ENCODE measurements at regions not wholly inside any gene's neighbourhood (a gene's known extent, or its start where the extent isn't known, plus 50 kb on each side); places are given as distances from the start of the nearest gene placed in this dataset.

DNA sequence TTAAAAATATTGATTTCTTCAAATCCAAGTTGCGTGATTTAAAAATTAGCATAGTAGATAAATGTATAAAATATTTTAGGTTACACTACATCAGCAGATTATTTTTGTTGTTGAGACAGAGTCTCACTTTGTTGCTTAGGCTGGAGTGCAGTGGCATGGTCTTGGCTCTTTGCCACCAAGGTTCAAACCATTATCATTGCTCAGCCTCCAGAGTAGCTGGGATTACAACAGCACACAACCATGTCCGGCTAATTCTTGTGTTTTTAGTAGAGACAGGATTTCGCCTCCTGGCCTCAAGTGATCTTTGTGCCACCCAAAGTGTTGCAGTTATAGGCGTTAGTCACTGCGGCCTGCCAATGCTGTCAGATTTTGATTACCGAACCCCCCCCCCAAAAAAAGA, 1390.5 kb upstream of the TENM3 start:
- no peak overlapping the region for H3K27ac Mint-ChIP-seq
- TF ChIP-seq, protein P1, sequence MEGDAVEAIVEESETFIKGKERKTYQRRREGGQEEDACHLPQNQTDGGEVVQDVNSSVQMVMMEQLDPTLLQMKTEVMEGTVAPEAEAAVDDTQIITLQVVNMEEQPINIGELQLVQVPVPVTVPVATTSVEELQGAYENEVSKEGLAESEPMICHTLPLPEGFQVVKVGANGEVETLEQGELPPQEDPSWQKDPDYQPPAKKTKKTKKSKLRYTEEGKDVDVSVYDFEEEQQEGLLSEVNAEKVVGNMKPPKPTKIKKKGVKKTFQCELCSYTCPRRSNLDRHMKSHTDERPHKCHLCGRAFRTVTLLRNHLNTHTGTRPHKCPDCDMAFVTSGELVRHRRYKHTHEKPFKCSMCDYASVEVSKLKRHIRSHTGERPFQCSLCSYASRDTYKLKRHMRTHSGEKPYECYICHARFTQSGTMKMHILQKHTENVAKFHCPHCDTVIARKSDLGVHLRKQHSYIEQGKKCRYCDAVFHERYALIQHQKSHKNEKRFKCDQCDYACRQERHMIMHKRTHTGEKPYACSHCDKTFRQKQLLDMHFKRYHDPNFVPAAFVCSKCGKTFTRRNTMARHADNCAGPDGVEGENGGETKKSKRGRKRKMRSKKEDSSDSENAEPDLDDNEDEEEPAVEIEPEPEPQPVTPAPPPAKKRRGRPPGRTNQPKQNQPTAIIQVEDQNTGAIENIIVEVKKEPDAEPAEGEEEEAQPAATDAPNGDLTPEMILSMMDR (IDR thresholded peaks at IDR 0.05; ENCODE audit: unreplicated experiment in 3 of 3) = no peak
- H3K4me1 Mint-ChIP-seq = no peaks in the 10 kb centered on the region
- peaks cover 5% of the 10 kb centered on the region for H3K9me3 Mint-ChIP-seq
- no peaks in the 10 kb centered on the region for H3K27me3 Mint-ChIP-seq (ENCODE audit: low read depth)
- H3K36me3 Mint-ChIP-seq (ENCODE audit: low read depth) = no peaks in the 10 kb centered on the region
- no peak overlapping the region for H3K4me3 Mint-ChIP-seq

DNA sequence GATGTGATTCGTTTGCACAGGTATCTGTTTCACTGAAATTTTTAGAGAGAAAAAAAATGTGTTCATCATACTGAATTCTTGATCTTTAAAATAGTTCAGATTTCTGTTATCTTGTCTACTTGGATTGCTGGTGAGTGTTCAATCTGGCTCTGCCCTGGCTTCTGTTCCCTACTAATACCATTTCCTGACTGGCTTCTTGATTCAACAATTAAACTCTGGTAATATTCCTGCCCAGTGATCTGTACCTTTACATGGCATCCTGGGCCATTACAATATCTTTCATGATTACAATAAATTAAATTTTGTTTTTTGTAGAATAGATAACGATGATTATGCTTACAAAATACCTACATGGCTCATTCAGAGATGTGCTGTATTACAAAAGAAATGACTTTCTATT, 1388.0 kb upstream of the TENM3 start:
- no peaks in the 10 kb centered on the region for H3K36me3 Mint-ChIP-seq (ENCODE audit: low read depth)
- peaks cover 5% of the 10 kb centered on the region for H3K9me3 Mint-ChIP-seq
- H3K27ac Mint-ChIP-seq = no peak overlapping the region
- no peaks in the 10 kb centered on the region for H3K27me3 Mint-ChIP-seq (ENCODE audit: low read depth)
- no peak overlapping the region for H3K4me3 Mint-ChIP-seq
- TF ChIP-seq, protein P1 (IDR thresholded peaks at IDR 0.05; ENCODE audit: unreplicated experiment in 3 of 3) = no peak
- no peaks in the 10 kb centered on the region for H3K4me1 Mint-ChIP-seq

DNA sequence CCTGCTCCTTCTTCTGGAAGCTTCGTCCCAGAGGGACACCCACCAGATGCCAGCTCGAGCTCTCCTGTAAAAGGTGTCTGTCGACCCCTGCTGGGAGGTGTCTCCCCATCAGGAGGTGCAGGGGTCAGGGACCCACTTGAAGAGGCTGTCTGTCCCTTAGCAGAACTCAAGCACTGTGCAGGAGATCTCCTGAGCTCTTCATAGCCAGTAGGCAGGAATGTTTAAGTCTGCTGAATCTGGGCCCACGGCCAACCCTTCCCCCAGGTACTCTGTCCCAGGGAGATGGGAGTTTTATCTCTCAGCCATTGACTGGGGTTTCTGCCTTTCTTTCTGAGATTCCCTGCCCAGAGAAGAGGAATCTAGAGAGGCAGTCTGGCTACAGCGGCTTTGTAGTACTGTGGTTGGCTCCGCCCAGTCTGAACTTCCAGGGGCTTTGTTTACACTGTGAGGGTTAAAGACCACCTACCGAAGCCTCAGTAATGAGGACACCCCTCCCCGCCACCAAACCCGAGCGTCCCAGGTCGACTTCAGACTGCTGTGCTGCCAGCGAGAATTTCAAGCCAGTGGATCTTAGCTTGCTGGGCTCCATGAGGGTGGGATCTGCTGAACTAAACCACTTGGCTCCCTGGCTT, 1383.0 kb upstream of the TENM3 start:
- Mint-ChIP-seq H3K36me3 (ENCODE audit: low read depth) (no peaks in the 10 kb centered on the region), H3K4me1 (no peaks in the 10 kb centered on the region), H3K27ac (no peak overlapping the region), H3K9me3 (peaks cover 5% of the 10 kb centered on the region), H3K27me3 (ENCODE audit: low read depth) (no peaks in the 10 kb centered on the region), H3K4me3 (no peak overlapping the region)
- TF ChIP-seq, protein P1 (IDR thresholded peaks at IDR 0.05; ENCODE audit: unreplicated experiment in 3 of 3) = no peak

DNA sequence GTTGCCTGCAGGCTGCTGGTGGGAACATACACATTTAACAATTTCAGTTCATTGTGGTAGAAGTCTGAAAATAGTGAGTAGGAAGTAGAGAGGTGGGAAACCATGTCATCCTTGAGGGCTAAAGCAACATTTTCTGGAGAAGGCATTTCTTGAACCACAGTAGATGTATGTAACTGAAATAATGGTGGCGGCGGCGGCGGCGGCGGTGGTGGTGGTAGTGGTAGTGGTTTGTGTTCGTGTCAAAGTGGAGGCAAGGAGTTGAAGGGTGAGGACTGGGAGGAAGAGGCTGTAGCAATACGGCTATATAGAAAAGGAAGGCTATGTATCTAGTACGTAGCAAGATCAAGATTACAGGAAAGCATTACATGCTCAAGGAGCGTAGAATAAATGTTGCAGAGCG, 1381.6 kb upstream of the TENM3 start:
- Mint-ChIP-seq H3K36me3 (ENCODE audit: low read depth) (no peaks in the 10 kb centered on the region), H3K27ac (no peak overlapping the region), H3K4me1 (no peaks in the 10 kb centered on the region), H3K4me3 (no peak overlapping the region), H3K27me3 (ENCODE audit: low read depth) (no peaks in the 10 kb centered on the region), H3K9me3 (peaks cover 5% of the 10 kb centered on the region)
- TF ChIP-seq, protein P1 (IDR thresholded peaks at IDR 0.05; ENCODE audit: unreplicated experiment in 3 of 3) = no peak

DNA sequence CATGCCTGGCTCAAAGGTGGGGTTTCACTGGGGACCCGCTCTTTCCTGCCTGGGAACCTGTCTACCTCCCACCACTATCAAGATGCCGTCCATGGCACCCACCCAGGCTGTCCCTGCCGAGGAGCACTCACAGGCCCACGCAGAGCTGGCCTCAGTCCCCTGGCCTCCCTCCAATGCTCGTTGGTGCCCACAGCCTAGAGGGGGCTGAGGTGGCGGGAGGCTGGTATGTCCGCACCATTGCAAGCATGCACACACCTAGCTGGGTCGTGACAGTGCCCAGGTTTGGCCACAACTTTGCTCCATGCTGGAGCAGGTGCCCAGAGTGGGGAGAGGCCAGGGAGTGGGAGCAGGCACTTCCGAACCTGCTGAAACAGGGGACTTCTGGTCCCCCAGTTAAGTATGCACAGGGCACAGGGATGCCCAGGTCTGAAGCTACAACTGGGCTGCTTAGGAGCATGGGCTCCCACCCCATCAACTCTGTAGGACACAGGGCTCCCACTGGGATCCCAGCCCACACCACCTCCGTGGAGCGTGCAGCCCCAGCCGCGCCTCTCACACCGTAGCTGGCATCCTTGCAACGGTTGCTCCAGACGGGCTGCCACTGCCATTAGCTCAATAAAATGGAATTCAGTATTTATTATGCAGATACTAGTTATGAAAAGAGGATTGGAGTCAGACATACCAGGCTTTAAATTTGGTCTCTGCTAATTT, 1376.1 kb upstream of the TENM3 start:
- no peaks in the 10 kb centered on the region for H3K27me3 Mint-ChIP-seq (ENCODE audit: low read depth)
- TF ChIP-seq, protein P1 (IDR thresholded peaks at IDR 0.05; ENCODE audit: unreplicated experiment in 3 of 3) = no peak

DNA sequence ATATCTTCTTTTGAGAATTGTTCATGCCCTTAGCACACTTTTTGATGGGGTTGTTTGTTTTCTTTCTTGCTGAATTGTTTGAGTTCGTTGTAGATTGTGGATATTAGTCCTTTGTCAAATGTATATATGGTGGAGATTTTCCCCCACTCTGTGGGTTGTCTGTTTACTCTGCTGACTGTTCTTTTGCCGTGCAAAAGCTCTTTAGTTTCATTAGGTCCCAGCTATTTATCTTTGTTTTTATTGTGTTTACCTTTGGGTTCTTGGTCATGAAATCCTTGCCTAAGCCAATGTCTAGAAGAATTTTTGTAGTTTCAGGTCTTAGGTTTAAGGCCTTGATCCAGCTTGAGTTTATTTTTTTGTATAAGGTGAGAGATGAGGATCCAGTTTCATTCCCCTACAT, 1372.6 kb upstream of the TENM3 start:
- no peak overlapping the region for H3K27ac Mint-ChIP-seq
- H3K27me3 Mint-ChIP-seq (ENCODE audit: low read depth) = no peaks in the 10 kb centered on the region
- H3K4me3 Mint-ChIP-seq = no peak overlapping the region
- no peaks in the 10 kb centered on the region for H3K4me1 Mint-ChIP-seq
- peaks cover 14% of the 10 kb centered on the region for H3K9me3 Mint-ChIP-seq
- H3K36me3 Mint-ChIP-seq (ENCODE audit: low read depth) = no peaks in the 10 kb centered on the region
- TF ChIP-seq, protein P1 (IDR thresholded peaks at IDR 0.05; ENCODE audit: unreplicated experiment in 3 of 3) = no peak

More for the DNA sequence above, 1376.1 kb upstream of the TENM3 start:
- no peak overlapping the region for H3K27ac Mint-ChIP-seq
- H3K9me3 Mint-ChIP-seq = peaks cover 3% of the 10 kb centered on the region
- no peaks in the 10 kb centered on the region for H3K36me3 Mint-ChIP-seq (ENCODE audit: low read depth)
- no peaks in the 10 kb centered on the region for H3K4me1 Mint-ChIP-seq
- H3K4me3 Mint-ChIP-seq = no peak overlapping the region
